ENCODE measurements at regions not wholly inside any gene's neighbourhood (a gene's known extent, or its start where the extent isn't known, plus 50 kb on each side); places are given as distances from the start of the nearest gene placed in this dataset.

DNA sequence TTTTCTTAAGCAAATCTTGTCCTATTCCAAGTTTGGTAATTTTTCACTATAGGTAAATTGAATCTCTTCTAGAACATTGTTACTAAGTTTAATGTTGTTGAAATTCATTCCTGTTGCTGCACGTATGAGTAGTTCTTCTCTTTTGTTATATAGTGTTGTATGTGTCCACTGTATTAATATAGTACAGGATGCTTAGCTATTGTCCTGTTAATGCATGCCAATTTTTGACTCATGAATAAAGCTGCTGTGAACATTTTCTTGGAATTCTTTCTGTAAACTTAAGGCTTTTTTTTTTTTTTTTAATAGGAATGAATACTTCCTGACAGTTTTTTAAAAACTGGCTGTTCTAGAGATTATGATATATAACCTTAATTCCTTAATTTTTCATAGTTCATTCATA is 326.9 kb downstream of the SLC4A3 start:
- no peak for DNase-seq
- Mint-ChIP-seq H3K27ac (ENCODE audit: unreplicated experiment) (no peak overlapping the region), H3K4me3 (ENCODE audit: unreplicated experiment) (no peak overlapping the region), H3K4me1 (ENCODE audit: low read depth, unreplicated experiment) (no peaks in the 10 kb centered on the region), H3K27me3 (ENCODE audit: unreplicated experiment) (peaks cover 2% of the 10 kb centered on the region), H3K9me3 (ENCODE audit: unreplicated experiment) (peaks cover 1% of the 10 kb centered on the region), H3K36me3 (ENCODE audit: unreplicated experiment) (no peaks in the 10 kb centered on the region)
- TF ChIP-seq, protein P1, sequence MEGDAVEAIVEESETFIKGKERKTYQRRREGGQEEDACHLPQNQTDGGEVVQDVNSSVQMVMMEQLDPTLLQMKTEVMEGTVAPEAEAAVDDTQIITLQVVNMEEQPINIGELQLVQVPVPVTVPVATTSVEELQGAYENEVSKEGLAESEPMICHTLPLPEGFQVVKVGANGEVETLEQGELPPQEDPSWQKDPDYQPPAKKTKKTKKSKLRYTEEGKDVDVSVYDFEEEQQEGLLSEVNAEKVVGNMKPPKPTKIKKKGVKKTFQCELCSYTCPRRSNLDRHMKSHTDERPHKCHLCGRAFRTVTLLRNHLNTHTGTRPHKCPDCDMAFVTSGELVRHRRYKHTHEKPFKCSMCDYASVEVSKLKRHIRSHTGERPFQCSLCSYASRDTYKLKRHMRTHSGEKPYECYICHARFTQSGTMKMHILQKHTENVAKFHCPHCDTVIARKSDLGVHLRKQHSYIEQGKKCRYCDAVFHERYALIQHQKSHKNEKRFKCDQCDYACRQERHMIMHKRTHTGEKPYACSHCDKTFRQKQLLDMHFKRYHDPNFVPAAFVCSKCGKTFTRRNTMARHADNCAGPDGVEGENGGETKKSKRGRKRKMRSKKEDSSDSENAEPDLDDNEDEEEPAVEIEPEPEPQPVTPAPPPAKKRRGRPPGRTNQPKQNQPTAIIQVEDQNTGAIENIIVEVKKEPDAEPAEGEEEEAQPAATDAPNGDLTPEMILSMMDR (IDR thresholded peaks at IDR 0.05; ENCODE audit: partially characterized antibody, unreplicated experiment) = no peak

GRCh38 chr2:219957820-219958219 is 330.4 kb downstream of the SLC4A3 start:
- Mint-ChIP-seq H3K27ac (ENCODE audit: unreplicated experiment) (no peak overlapping the region), H3K4me3 (ENCODE audit: unreplicated experiment) (no peak overlapping the region), H3K9me3 (ENCODE audit: unreplicated experiment) (peaks cover 1% of the 10 kb centered on the region), H3K36me3 (ENCODE audit: unreplicated experiment) (no peaks in the 10 kb centered on the region), H3K27me3 (ENCODE audit: unreplicated experiment) (peaks cover 2% of the 10 kb centered on the region), H3K4me1 (ENCODE audit: low read depth, unreplicated experiment) (no peaks in the 10 kb centered on the region)
- DNase-seq = no peak
- TF ChIP-seq, protein P1 (IDR thresholded peaks at IDR 0.05; ENCODE audit: partially characterized antibody, unreplicated experiment) = no peak

GRCh38 chr2:219958941-219959340 is 331.5 kb downstream of the SLC4A3 start:
- Mint-ChIP-seq H3K4me1 (ENCODE audit: low read depth, unreplicated experiment) (no peaks in the 10 kb centered on the region), H3K36me3 (ENCODE audit: unreplicated experiment) (no peaks in the 10 kb centered on the region), H3K9me3 (ENCODE audit: unreplicated experiment) (peaks cover 1% of the 10 kb centered on the region), H3K4me3 (ENCODE audit: unreplicated experiment) (no peak overlapping the region), H3K27me3 (ENCODE audit: unreplicated experiment) (peaks cover 2% of the 10 kb centered on the region), H3K27ac (ENCODE audit: unreplicated experiment) (no peak overlapping the region)
- TF ChIP-seq, protein P1 (IDR thresholded peaks at IDR 0.05; ENCODE audit: partially characterized antibody, unreplicated experiment) = no peak
- DNase-seq = no peak

GRCh38 chr2:219959471-219959870 is 332.0 kb downstream of the SLC4A3 start:
- no peak for DNase-seq
- Mint-ChIP-seq H3K9me3 (ENCODE audit: unreplicated experiment) (peaks cover 1% of the 10 kb centered on the region), H3K4me1 (ENCODE audit: low read depth, unreplicated experiment) (no peaks in the 10 kb centered on the region), H3K36me3 (ENCODE audit: unreplicated experiment) (no peaks in the 10 kb centered on the region), H3K4me3 (ENCODE audit: unreplicated experiment) (no peak overlapping the region), H3K27me3 (ENCODE audit: unreplicated experiment) (peaks cover 2% of the 10 kb centered on the region), H3K27ac (ENCODE audit: unreplicated experiment) (no peak overlapping the region)
- TF ChIP-seq, protein P1 (IDR thresholded peaks at IDR 0.05; ENCODE audit: partially characterized antibody, unreplicated experiment) = no peak

DNA sequence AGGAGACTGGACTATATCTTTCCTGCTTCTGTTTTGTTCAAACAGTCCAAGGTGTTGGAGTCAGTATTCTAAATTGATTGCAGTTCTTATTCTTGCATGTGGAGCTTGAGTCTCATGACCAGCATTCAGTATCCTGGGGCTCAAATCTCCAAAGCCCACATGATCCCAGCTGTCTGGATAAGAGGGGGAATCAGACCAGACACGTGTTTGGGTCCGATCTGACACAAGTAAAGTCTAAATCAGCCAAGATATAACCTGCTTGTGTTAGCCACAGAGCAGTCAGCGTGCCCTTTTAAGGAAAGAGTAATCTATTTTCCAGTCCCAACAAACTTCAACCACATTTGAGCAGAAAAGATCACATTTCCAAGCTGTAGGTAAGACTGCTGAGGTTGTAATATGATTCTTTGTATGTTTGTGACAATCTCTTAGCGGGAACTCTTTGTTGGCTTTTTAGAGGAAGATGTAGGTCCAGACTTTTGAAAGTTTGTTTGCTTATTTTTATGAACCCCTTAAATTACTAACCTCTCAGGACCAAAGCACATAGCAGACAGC is 334.6 kb downstream of the SLC4A3 start:
- H3K9me3 Mint-ChIP-seq (ENCODE audit: unreplicated experiment) = peaks cover 1% of the 10 kb centered on the region
- TF ChIP-seq, protein P1 (IDR thresholded peaks at IDR 0.05; ENCODE audit: partially characterized antibody, unreplicated experiment) = no peak
- H3K4me3 Mint-ChIP-seq (ENCODE audit: unreplicated experiment) = no peak overlapping the region
- no peaks in the 10 kb centered on the region for H3K36me3 Mint-ChIP-seq (ENCODE audit: unreplicated experiment)
- peaks cover 2% of the 10 kb centered on the region for H3K27me3 Mint-ChIP-seq (ENCODE audit: unreplicated experiment)
- DNase-seq = no peak
- H3K27ac Mint-ChIP-seq (ENCODE audit: unreplicated experiment) = no peak overlapping the region
- H3K4me1 Mint-ChIP-seq (ENCODE audit: low read depth, unreplicated experiment) = no peaks in the 10 kb centered on the region
